Stomach (tissue), 8 donors: ENCODE measurements at regions not wholly inside any gene's neighbourhood (a gene's known extent, or its start where the extent isn't known, plus 50 kb on each side); places are given as distances from the start of the nearest gene placed in this dataset.

Source experiments
- DNase-seq, 2 donors: peaks; one replicate each; pipeline versions ENCODE4 v3.0.0 to v3.0.0-alpha.2; 2013 to 2019
- H3K27ac ChIP-seq, 5 donors: fragments of 200-600 bp in 4 of 5; sonication (generic) in 4 of 5; one replicate each; pipeline ENCODE4 v1.5.1; 2013 to 2019; ENCODE audit warnings: mild to moderate bottlenecking in 1 of 5, moderate library complexity in 1 of 5
- H3K27me3 ChIP-seq, 3 donors: fragments of 200-600 bp; sonication (generic); one replicate each; pipeline ENCODE4 v1.5.1; 2017 to 2019; ENCODE audit warnings: mixed run types in 1 of 3
- H3K36me3 ChIP-seq, 4 donors: fragments of 200-600 bp; sonication (generic); 1 replicate in 3 of 4; 2 replicates in 1 of 4; pipeline ENCODE4 v1.5.1; 2016 to 2019
- H3K4me1 ChIP-seq, 4 donors: fragments of 200-600 bp; sonication (generic); one replicate each; pipeline ENCODE4 v1.5.1; 2016 to 2019
- H3K4me3 ChIP-seq, 4 donors: fragments of 200-600 bp; sonication (generic) in 3 of 4; one replicate each; pipeline ENCODE4 v1.5.1; 2016 to 2019; ENCODE audit warnings: mild to moderate bottlenecking in 1 of 4
- H3K9me3 ChIP-seq, 4 donors: fragments of 200-600 bp; sonication (generic); one replicate each; pipeline ENCODE4 v1.5.1; 2016 to 2019
- EP300 ChIP-seq: sonication (generic); formaldehyde crosslinking; IDR thresholded peaks from one replicate; pipeline ENCODE4 v1.6.1; 2017; ENCODE audit warnings: antibody characterized with exemption
- POLR2A ChIP-seq, 4 donors: fragments of 450-650 bp; IDR thresholded peaks; one replicate each; pipeline ENCODE4 v1.6.1; 2016; ENCODE audit warnings: antibody characterized with exemption in 4 of 4, control low read depth in 2 of 4, mild to moderate bottlenecking in 1 of 4, moderate library complexity in 1 of 4
- POLR2AphosphoS5 ChIP-seq, 3 donors: sonication (generic); formaldehyde crosslinking; IDR thresholded peaks; one replicate each; pipeline ENCODE4 v1.6.1; 2016; ENCODE audit warnings: antibody characterized with exemption in 3 of 3
- WGBS, 5 donors: extraction: QIAGEN DNeasy Blood & Tissue Kit in 3 of 5; methylation state at CpG; one replicate each; pipeline versions ENCODE4 v1.1.5 to v1.1.7; 2013 to 2018; 5-methylcytosine and 5-hydroxymethylcytosine counted together
- intact Hi-C: fragments of 100-400 bp; cut with DNase I; formaldehyde crosslinking; loops from one replicate; pipeline ENCODE4 v1.15.1; 2023; ENCODE audit warnings: low total_unique reads
- TF ChIP-seq, protein P1 (sequence below), 7 experiments: fragments of 450-650 bp in 4 of 7; fragments of 200-600 bp in 3 of 7; sonication (generic) in 3 of 7; IDR thresholded peaks; one replicate each; pipeline ENCODE4 v1.5.1; 2016 to 2019; ENCODE audit warnings: antibody characterized with exemption in 7 of 7, control low read depth in 2 of 7, mild to moderate bottlenecking in 1 of 7
- donor health status: healthy with polysubstance abuse.
- donor health status: Bipolar disorder and iron deficiency.
- donor health status: healthy.

DNA sequence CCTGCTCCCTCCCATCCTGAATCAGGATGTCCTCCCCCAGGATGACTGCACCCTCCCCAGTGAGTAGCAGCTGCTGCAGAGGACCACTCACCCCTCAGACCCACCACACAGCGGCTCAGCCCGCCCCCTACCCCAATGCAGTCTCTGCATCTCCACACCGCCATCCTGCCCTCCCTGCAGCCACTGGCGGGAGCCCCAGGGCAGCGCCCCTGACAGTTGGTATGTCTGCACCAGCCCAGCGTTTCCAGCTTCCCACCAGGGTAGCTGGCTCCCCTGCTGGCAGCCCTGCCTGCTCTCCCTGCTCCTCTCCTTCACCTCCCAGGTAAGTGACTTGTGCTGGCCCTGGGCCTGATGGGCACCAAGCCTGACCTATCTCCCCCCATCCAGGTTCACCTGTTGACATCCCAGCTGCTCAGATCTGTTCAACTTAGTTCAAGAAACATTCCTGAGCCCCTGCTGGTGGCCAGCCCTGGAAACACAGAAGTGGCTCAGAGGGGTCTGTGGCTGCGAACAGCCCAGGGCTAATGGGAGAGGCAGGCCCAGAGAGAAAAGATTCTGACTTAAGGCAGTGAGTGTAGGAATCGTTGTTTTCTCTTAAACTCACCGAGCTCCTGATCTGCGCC, 117.7 kb upstream of the RAB6C start:
- Histone ChIP-seq H3K9me3 (no peaks in the 10 kb centered on the region), H3K4me3 (no peak overlapping the region), H3K36me3 (no peaks in the 10 kb centered on the region), H3K27ac (no peak overlapping the region), H3K27me3 (no peaks in the 10 kb centered on the region), H3K4me1 (peaks cover 0 to 8% (median 1%) of the 10 kb centered on the region in 4 donors)
- TF ChIP-seq POLR2AphosphoS5 (IDR thresholded peaks at IDR 0.05), result no peak
- no peak for TF ChIP-seq POLR2A (IDR thresholded peaks at IDR 0.05)
- TF ChIP-seq EP300, result no peak
- TF ChIP-seq, protein P1, sequence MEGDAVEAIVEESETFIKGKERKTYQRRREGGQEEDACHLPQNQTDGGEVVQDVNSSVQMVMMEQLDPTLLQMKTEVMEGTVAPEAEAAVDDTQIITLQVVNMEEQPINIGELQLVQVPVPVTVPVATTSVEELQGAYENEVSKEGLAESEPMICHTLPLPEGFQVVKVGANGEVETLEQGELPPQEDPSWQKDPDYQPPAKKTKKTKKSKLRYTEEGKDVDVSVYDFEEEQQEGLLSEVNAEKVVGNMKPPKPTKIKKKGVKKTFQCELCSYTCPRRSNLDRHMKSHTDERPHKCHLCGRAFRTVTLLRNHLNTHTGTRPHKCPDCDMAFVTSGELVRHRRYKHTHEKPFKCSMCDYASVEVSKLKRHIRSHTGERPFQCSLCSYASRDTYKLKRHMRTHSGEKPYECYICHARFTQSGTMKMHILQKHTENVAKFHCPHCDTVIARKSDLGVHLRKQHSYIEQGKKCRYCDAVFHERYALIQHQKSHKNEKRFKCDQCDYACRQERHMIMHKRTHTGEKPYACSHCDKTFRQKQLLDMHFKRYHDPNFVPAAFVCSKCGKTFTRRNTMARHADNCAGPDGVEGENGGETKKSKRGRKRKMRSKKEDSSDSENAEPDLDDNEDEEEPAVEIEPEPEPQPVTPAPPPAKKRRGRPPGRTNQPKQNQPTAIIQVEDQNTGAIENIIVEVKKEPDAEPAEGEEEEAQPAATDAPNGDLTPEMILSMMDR (IDR thresholded peaks at IDR 0.05), result no peak
- 88 to 93% (median 91%) methylated on average over 8 to 10 of the region's 10 CpGs for WGBS, 5 donors
- DNase-seq, result no peak
- intact Hi-C loops, result no loop called here

- TF ChIP-seq POLR2A (IDR thresholded peaks at IDR 0.05) (no peak), EP300 (no peak), POLR2AphosphoS5 (IDR thresholded peaks at IDR 0.05) (no peak)
- TF ChIP-seq, protein P1 (IDR thresholded peaks at IDR 0.05), result no peak
- Histone ChIP-seq H3K9me3 (no peaks in the 10 kb centered on the region), H3K27ac (no peak overlapping the region), H3K36me3 (no peaks in the 10 kb centered on the region), H3K4me3 (no peak overlapping the region), H3K27me3 (no peaks in the 10 kb centered on the region), H3K4me1 (peaks cover 0 to 3% (median 0%) of the 10 kb centered on the region in 4 donors)
- intact Hi-C loops, result no loop called here
- 86 to 93% (median 88%) methylated on average over 8 of the region's 8 CpGs for WGBS, 5 donors
- DNase-seq, result no peak
These were observed 116.8 kb upstream of the RAB6C start for GRCh38 chr2:129862668-129863067.

DNA sequence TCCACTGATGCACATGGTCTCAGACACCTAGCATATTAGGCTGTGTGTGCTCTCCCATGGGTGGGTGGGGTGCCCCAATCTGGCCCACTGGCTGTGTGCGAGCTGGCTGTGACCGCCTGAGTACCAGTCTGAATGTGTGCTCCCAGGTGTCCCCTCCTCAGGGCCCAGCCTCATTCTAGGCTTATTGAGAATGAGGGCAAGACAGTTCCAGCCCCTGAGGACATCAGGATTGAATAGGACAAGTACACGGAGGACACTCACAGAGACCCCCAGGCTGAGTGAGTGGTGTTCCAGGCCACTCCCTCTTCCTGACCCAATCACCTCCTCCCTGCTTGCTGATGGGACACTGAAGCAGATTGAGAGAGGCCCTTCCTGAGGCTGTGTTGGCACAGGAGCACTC, 116.1 kb upstream of the RAB6C start:
- H3K27me3 ChIP-seq, result no peaks in the 10 kb centered on the region
- WGBS, 5 donors, result 88 to 96% (median 91%) methylated on average over 3 of the region's 3 CpGs
- H3K36me3 ChIP-seq, result no peaks in the 10 kb centered on the region
- DNase-seq, result no peak
- H3K9me3 ChIP-seq, result no peaks in the 10 kb centered on the region
- H3K4me3 ChIP-seq, result no peak overlapping the region
- intact Hi-C loops, result no loop called here
- TF ChIP-seq POLR2A (IDR thresholded peaks at IDR 0.05) (no peak), POLR2AphosphoS5 (IDR thresholded peaks at IDR 0.05) (no peak), EP300 (no peak)
- TF ChIP-seq, protein P1 (IDR thresholded peaks at IDR 0.05), result no peak
- H3K27ac ChIP-seq, result no peak overlapping the region
- H3K4me1 ChIP-seq, result peaks cover 0 to 3% (median 0%) of the 10 kb centered on the region in 4 donors

GRCh38 chr2:129864719-129865118, 114.7 kb upstream of the RAB6C start:
- WGBS, 5 donors, result 75 to 95% (median 90%) methylated on average over 1 of the region's 1 CpG
- no peaks in the 10 kb centered on the region for H3K36me3 ChIP-seq
- no peak overlapping the region for H3K27ac ChIP-seq
- no peak for DNase-seq
- peaks cover 0 to 3% (median 0%) of the 10 kb centered on the region in 4 donors for H3K4me1 ChIP-seq
- TF ChIP-seq POLR2A (IDR thresholded peaks at IDR 0.05) (no peak), EP300 (no peak), POLR2AphosphoS5 (IDR thresholded peaks at IDR 0.05) (no peak)
- TF ChIP-seq, protein P1 (IDR thresholded peaks at IDR 0.05), result no peak
- no peak overlapping the region for H3K4me3 ChIP-seq
- intact Hi-C loops, result no loop called here
- no peaks in the 10 kb centered on the region for H3K27me3 ChIP-seq
- H3K9me3 ChIP-seq, result no peaks in the 10 kb centered on the region
